CD4-positive, alpha-beta T cell treated with Interleukin-17A for 4 hours (primary cell): ENCODE measurements at regions not wholly inside any gene's neighbourhood (a gene's known extent, or its start where the extent isn't known, plus 50 kb on each side); places are given as distances from the start of the nearest gene placed in this dataset.
A peak's percentile ranks its signal among the peaks of the same experiment; 100 is the strongest.

ENCODE experiments used
- DNase-seq: peaks from one replicate; pipeline ENCODE4 v3.0.0-alpha.2; 2020; ENCODE audit warnings: mixed read lengths

- DNase-seq = no peak
These were observed 691.1 kb downstream of the UQCRFS1 start for GRCh38 chr19:28521614-28522544.

GRCh38 chr19:28520998-28521568 lies 691.9 kb downstream of the UQCRFS1 start:
- no peak for DNase-seq

- DNase-seq = no peak
These were observed 692.7 kb downstream of the UQCRFS1 start for GRCh38 chr19:28519952-28520861.

GRCh38 chr19:28519218-28519779 lies 693.7 kb downstream of the UQCRFS1 start:
- no peak for DNase-seq

GRCh38 chr19:28516415-28516872 lies 696.5 kb downstream of the UQCRFS1 start:
- DNase-seq = no peak

- no peak for DNase-seq
These were observed 698.8 kb downstream of the UQCRFS1 start for GRCh38 chr19:28514166-28514565.

GRCh38 chr19:28511655-28512054 lies 701.3 kb downstream of the UQCRFS1 start:
- DNase-seq = no peak

GRCh38 chr19:28509079-28509895 lies 703.7 kb downstream of the UQCRFS1 start:
- no peak for DNase-seq

- DNase-seq = no peak
These were observed 704.3 kb downstream of the UQCRFS1 start for GRCh38 chr19:28508666-28509065.

- DNase-seq = no peak
These were observed 707.0 kb downstream of the UQCRFS1 start for GRCh38 chr19:28505933-28506332.

GRCh38 chr19:28505134-28505533 lies 707.8 kb downstream of the UQCRFS1 start:
- DNase-seq = no peak

- no peak for DNase-seq
These were observed 708.2 kb downstream of the UQCRFS1 start for GRCh38 chr19:28504727-28505126.

- DNase-seq = no peak
These were observed 708.8 kb downstream of the UQCRFS1 start for GRCh38 chr19:28504139-28504538.

- no peak for DNase-seq
These were observed 709.8 kb downstream of the UQCRFS1 start for GRCh38 chr19:28502879-28503734.

GRCh38 chr19:28501976-28502375 lies 711.0 kb downstream of the UQCRFS1 start:
- DNase-seq = peak; percentile 9

GRCh38 chr19:28500982-28501630 lies 711.8 kb downstream of the UQCRFS1 start:
- no peak for DNase-seq

- DNase-seq = no peak
These were observed 712.7 kb downstream of the UQCRFS1 start for GRCh38 chr19:28500296-28500695.

GRCh38 chr19:28498404-28498976 lies 714.5 kb downstream of the UQCRFS1 start:
- no peak for DNase-seq

GRCh38 chr19:28497887-28498286 lies 715.1 kb downstream of the UQCRFS1 start:
- no peak for DNase-seq

GRCh38 chr19:28497137-28497536 lies 715.8 kb downstream of the UQCRFS1 start:
- no peak for DNase-seq
